Ecto neural progenitor cell (in vitro differentiated cells): ENCODE measurements at regions not wholly inside any gene's neighbourhood (a gene's known extent, or its start where the extent isn't known, plus 50 kb on each side); places are given as distances from the start of the nearest gene placed in this dataset.

Experiments used
- DNase-seq: peaks from one replicate; pipeline ENCODE4 v3.0.0-alpha.2; 2018; ENCODE audit warnings: low spot score

GRCh38 chr13:73618275-73618865, 515.8 kb downstream of the KLF12 start:
- no peak for DNase-seq

- no peak for DNase-seq
These were observed 517.3 kb downstream of the KLF12 start for GRCh38 chr13:73616861-73617260.

- no peak for DNase-seq
These were observed 523.2 kb downstream of the KLF12 start for GRCh38 chr13:73610799-73611592.

- no peak for DNase-seq
These were observed 525.3 kb downstream of the KLF12 start for GRCh38 chr13:73608711-73609485.

- DNase-seq = no peak
These were observed 526.1 kb downstream of the KLF12 start for GRCh38 chr13:73608157-73608516.

GRCh38 chr13:73607489-73608156, 526.6 kb downstream of the KLF12 start:
- no peak for DNase-seq

- DNase-seq = no peak
These were observed 530.6 kb downstream of the KLF12 start for GRCh38 chr13:73603646-73604045.

- no peak for DNase-seq
These were observed 531.9 kb downstream of the KLF12 start for GRCh38 chr13:73602295-73602694.

GRCh38 chr13:73601708-73602107, 532.5 kb downstream of the KLF12 start:
- DNase-seq = no peak

GRCh38 chr13:73599232-73600128, 534.7 kb downstream of the KLF12 start:
- DNase-seq = no peak

GRCh38 chr13:73598020-73598712, 536.0 kb downstream of the KLF12 start:
- no peak for DNase-seq

- no peak for DNase-seq
These were observed 537.6 kb downstream of the KLF5 start for GRCh38 chr13:73596382-73596781.

GRCh38 chr13:73593199-73593765, 534.5 kb downstream of the KLF5 start:
- no peak for DNase-seq

- no peak for DNase-seq
These were observed 533.1 kb downstream of the KLF5 start for GRCh38 chr13:73591861-73592260.

GRCh38 chr13:73590795-73591194, 532.0 kb downstream of the KLF5 start:
- DNase-seq = no peak

GRCh38 chr13:73585236-73585635, 526.4 kb downstream of the KLF5 start:
- DNase-seq = no peak

- DNase-seq = no peak
These were observed 524.5 kb downstream of the KLF5 start for GRCh38 chr13:73583331-73583730.

- DNase-seq = no peak
These were observed 521.9 kb downstream of the KLF5 start for GRCh38 chr13:73580513-73581267.

GRCh38 chr13:73579574-73580274, 520.9 kb downstream of the KLF5 start:
- DNase-seq = no peak
